ENCODE measurements at regions not wholly inside any gene's neighbourhood (a gene's known extent, or its start where the extent isn't known, plus 50 kb on each side); places are given as distances from the start of the nearest gene placed in this dataset.

- no peak for DNase-seq
Observed at GRCh38 chr6:85396159-85396808, 53.6 kb upstream of the NT5E start.

- DNase-seq = no peak
Observed at GRCh38 chr6:85395746-85396145, 54.1 kb upstream of the NT5E start.

- DNase-seq = no peak
Observed at GRCh38 chr6:85394853-85395538, 54.9 kb upstream of the NT5E start.

GRCh38 chr6:85394199-85394598 is 55.7 kb upstream of the NT5E start:
- no peak for DNase-seq

- no peak for DNase-seq
Observed at GRCh38 chr6:85392379-85392778, 57.5 kb upstream of the NT5E start.

- no peak for DNase-seq
Observed at GRCh38 chr6:85390775-85391174, 59.1 kb upstream of the NT5E start.

GRCh38 chr6:85390105-85390728 is 59.7 kb upstream of the NT5E start:
- no peak for DNase-seq

- DNase-seq = no peak
Observed at GRCh38 chr6:85389151-85389797, 60.6 kb upstream of the NT5E start.

GRCh38 chr6:85388531-85388930 is 61.4 kb upstream of the NT5E start:
- DNase-seq = no peak

- DNase-seq = no peak
Observed at GRCh38 chr6:85385636-85386315, 64.1 kb upstream of the NT5E start.

GRCh38 chr6:85383042-85383441 is 66.8 kb upstream of the NT5E start:
- no peak for DNase-seq

- DNase-seq = no peak
Observed at GRCh38 chr6:85382541-85382940, 67.3 kb upstream of the NT5E start.

- no peak for DNase-seq
Observed at GRCh38 chr6:85372915-85373270, 77.0 kb upstream of the NT5E start.

- no peak for DNase-seq
Observed at GRCh38 chr6:85372188-85372914, 77.5 kb upstream of the NT5E start.

- DNase-seq = no peak
Observed at GRCh38 chr6:85368631-85369030, 81.3 kb upstream of the NT5E start.

GRCh38 chr6:85364344-85364743 is 85.5 kb upstream of the NT5E start:
- DNase-seq = no peak

GRCh38 chr6:85363870-85364269 is 86.0 kb upstream of the NT5E start:
- DNase-seq = no peak

- DNase-seq = no peak
Observed at GRCh38 chr6:85362652-85363310, 87.1 kb upstream of the NT5E start.

- DNase-seq = no peak
Observed at GRCh38 chr6:85361643-85362014, 88.3 kb upstream of the NT5E start.

- DNase-seq = no peak
Observed at GRCh38 chr6:85360794-85361642, 88.9 kb upstream of the NT5E start.

- no peak for DNase-seq
Observed at GRCh38 chr6:85357651-85358050, 92.2 kb upstream of the NT5E start.

Data from DMS 273 treated with DMSO at 0.1 percent for 48 hours (cell line).